Epidermal melanocyte (primary cell): ENCODE measurements at regions not wholly inside any gene's neighbourhood (a gene's known extent, or its start where the extent isn't known, plus 50 kb on each side); places are given as distances from the start of the nearest gene placed in this dataset.
"Not testable (repeated sequence)": the region's sequence is repeated elsewhere in the genome, so short reads cannot be mapped to it uniquely, and the experiment has no call there.

Source experiments
- DNase-seq: peaks from one replicate; pipeline ENCODE4 v3.0.0; 2011; ENCODE audit warnings: low spot score; ENCODE audit not compliant: insufficient read length

- DNase-seq, result no peak
These were observed 283.1 kb downstream of the HNRNPD start for GRCh38 chr4:82090717-82091116.

- no peak for DNase-seq
These were observed 289.0 kb downstream of the HNRNPD start for GRCh38 chr4:82084747-82085146.

GRCh38 chr4:82077471-82077995, 296.3 kb downstream of the HNRNPD start:
- DNase-seq, result not testable (repeated sequence)

- DNase-seq, result no peak
These were observed 297.0 kb downstream of the HNRNPD start for GRCh38 chr4:82076809-82077208.

- no peak for DNase-seq
These were observed 297.4 kb downstream of the HNRNPD start for GRCh38 chr4:82076359-82076758.

GRCh38 chr4:82071951-82072350, 301.8 kb downstream of the HNRNPD start:
- no peak for DNase-seq

- no peak for DNase-seq
These were observed 303.7 kb downstream of the HNRNPD start for GRCh38 chr4:82069883-82070638.

GRCh38 chr4:82063017-82063416, 310.8 kb downstream of the HNRNPD start:
- DNase-seq, result no peak

GRCh38 chr4:82057990-82058544, 315.7 kb downstream of the HNRNPD start:
- no peak for DNase-seq

GRCh38 chr4:82055156-82055555, 318.6 kb downstream of the HNRNPD start:
- no peak for DNase-seq

- no peak for DNase-seq
These were observed 320.4 kb downstream of the HNRNPD start for GRCh38 chr4:82053396-82053795.

- no peak for DNase-seq
These were observed 323.0 kb downstream of the HNRNPD start for GRCh38 chr4:82050796-82051195.

GRCh38 chr4:82049294-82049693, 324.5 kb downstream of the HNRNPD start:
- DNase-seq, result no peak

- DNase-seq, result no peak
These were observed 326.1 kb downstream of the HNRNPD start for GRCh38 chr4:82047731-82048130.

- DNase-seq, result no peak
These were observed 327.0 kb downstream of the HNRNPD start for GRCh38 chr4:82046796-82047195.

- DNase-seq, result no peak
These were observed 328.5 kb downstream of the HNRNPD start for GRCh38 chr4:82045267-82045666.

- no peak for DNase-seq
These were observed 329.4 kb downstream of the HNRNPD start for GRCh38 chr4:82044141-82044993.

- no peak for DNase-seq
These were observed 330.0 kb downstream of the HNRNPD start for GRCh38 chr4:82043809-82044137.

GRCh38 chr4:82043081-82043808, 330.5 kb downstream of the HNRNPD start:
- no peak for DNase-seq

GRCh38 chr4:82042042-82042441, 331.7 kb downstream of the HNRNPD start:
- DNase-seq, result no peak

- no peak for DNase-seq
These were observed 334.9 kb downstream of the HNRNPD start for GRCh38 chr4:82038936-82039335.

- no peak for DNase-seq
These were observed 337.6 kb downstream of the HNRNPD start for GRCh38 chr4:82036181-82036580.
